ENCODE measurements at regions not wholly inside any gene's neighbourhood (a gene's known extent, or its start where the extent isn't known, plus 50 kb on each side); places are given as distances from the start of the nearest gene placed in this dataset.

GRCh38 chrX:109264878-109265277, 217.0 kb downstream of the GUCY2F start:
- H3K36me3 ChIP-seq (ENCODE audit: insufficient read depth, low read length) = no peaks in the 10 kb centered on the region
- peaks cover 4% of the 10 kb centered on the region for H3K27me3 ChIP-seq (ENCODE audit: insufficient read depth, low read length)
- H4K20me1 ChIP-seq (ENCODE audit: insufficient read depth, low read length) = peaks cover under 1% of the 10 kb centered on the region
- DNase-seq (ENCODE audit: insufficient read length, low spot score, missing footprints) = no peak
- TF ChIP-seq, protein P1, sequence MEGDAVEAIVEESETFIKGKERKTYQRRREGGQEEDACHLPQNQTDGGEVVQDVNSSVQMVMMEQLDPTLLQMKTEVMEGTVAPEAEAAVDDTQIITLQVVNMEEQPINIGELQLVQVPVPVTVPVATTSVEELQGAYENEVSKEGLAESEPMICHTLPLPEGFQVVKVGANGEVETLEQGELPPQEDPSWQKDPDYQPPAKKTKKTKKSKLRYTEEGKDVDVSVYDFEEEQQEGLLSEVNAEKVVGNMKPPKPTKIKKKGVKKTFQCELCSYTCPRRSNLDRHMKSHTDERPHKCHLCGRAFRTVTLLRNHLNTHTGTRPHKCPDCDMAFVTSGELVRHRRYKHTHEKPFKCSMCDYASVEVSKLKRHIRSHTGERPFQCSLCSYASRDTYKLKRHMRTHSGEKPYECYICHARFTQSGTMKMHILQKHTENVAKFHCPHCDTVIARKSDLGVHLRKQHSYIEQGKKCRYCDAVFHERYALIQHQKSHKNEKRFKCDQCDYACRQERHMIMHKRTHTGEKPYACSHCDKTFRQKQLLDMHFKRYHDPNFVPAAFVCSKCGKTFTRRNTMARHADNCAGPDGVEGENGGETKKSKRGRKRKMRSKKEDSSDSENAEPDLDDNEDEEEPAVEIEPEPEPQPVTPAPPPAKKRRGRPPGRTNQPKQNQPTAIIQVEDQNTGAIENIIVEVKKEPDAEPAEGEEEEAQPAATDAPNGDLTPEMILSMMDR (IDR thresholded peaks at IDR 0.05; ENCODE audit: extremely low read depth, low read depth, low read length) = no peak
- no peak overlapping the region for H3K4me3 ChIP-seq (ENCODE audit: insufficient read depth, low read length)
- H3K9me3 ChIP-seq (ENCODE audit: low read depth, low read length) = no peaks in the 10 kb centered on the region
- no peaks in the 10 kb centered on the region for H3K79me2 ChIP-seq (ENCODE audit: insufficient read depth, low read length)
- H3K4me2 ChIP-seq (ENCODE audit: insufficient read depth, low read length) = no peak overlapping the region
- H2AFZ ChIP-seq (ENCODE audit: low read length) = no peak overlapping the region
- H3K27ac ChIP-seq (ENCODE audit: low read depth, low read length) = no peak overlapping the region
- H3K4me1 ChIP-seq (ENCODE audit: insufficient read depth, low read length) = no peaks in the 10 kb centered on the region

- peaks cover 4% of the 10 kb centered on the region for H3K27me3 ChIP-seq (ENCODE audit: insufficient read depth, low read length)
- TF ChIP-seq, protein P1 (IDR thresholded peaks at IDR 0.05; ENCODE audit: extremely low read depth, low read depth, low read length) = no peak
These were observed 220.6 kb downstream of the GUCY2F start for GRCh38 chrX:109261279-109261678.

DNA sequence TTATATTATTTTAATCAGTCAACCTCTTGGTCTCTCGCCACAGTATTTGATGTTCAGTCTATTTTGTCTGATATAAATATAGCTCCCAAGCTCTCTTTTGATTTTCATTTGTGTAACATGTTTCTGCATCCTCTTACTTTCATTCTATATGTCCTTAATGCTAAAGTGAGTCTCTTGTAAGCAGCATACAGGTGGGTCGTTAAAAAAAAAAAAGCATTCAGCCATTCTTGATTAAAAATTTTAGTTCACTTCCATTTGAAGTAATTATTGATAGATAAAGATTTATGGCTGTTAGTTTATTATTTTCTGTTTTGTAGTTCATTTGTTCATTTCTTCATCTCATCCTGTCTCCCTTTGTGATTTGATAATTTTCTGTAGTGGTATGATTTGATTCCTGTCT, 229.1 kb downstream of the GUCY2F start:
- Histone ChIP-seq H2AFZ (ENCODE audit: low read length) (no peak overlapping the region), H3K4me3 (ENCODE audit: insufficient read depth, low read length) (no peak overlapping the region), H3K4me1 (ENCODE audit: insufficient read depth, low read length) (no peaks in the 10 kb centered on the region), H3K79me2 (ENCODE audit: insufficient read depth, low read length) (no peaks in the 10 kb centered on the region), H3K4me2 (ENCODE audit: insufficient read depth, low read length) (no peak overlapping the region), H3K36me3 (ENCODE audit: insufficient read depth, low read length) (no peaks in the 10 kb centered on the region), H3K27ac (ENCODE audit: low read depth, low read length) (no peak overlapping the region), H3K27me3 (ENCODE audit: insufficient read depth, low read length) (no peaks in the 10 kb centered on the region), H3K9me3 (ENCODE audit: low read depth, low read length) (no peaks in the 10 kb centered on the region), H4K20me1 (ENCODE audit: insufficient read depth, low read length) (no peaks in the 10 kb centered on the region)
- TF ChIP-seq, protein P1 (IDR thresholded peaks at IDR 0.05; ENCODE audit: extremely low read depth, low read depth, low read length) = no peak
- DNase-seq (ENCODE audit: insufficient read length, low spot score, missing footprints) = no peak

More at GRCh38 chrX:109261279-109261678, 220.6 kb downstream of the GUCY2F start:
- no peaks in the 10 kb centered on the region for H4K20me1 ChIP-seq (ENCODE audit: insufficient read depth, low read length)
- DNase-seq (ENCODE audit: insufficient read length, low spot score, missing footprints) = no peak
- H3K27ac ChIP-seq (ENCODE audit: low read depth, low read length) = no peak overlapping the region
- H2AFZ ChIP-seq (ENCODE audit: low read length) = no peak overlapping the region
- no peaks in the 10 kb centered on the region for H3K79me2 ChIP-seq (ENCODE audit: insufficient read depth, low read length)
- no peak overlapping the region for H3K4me3 ChIP-seq (ENCODE audit: insufficient read depth, low read length)
- H3K4me1 ChIP-seq (ENCODE audit: insufficient read depth, low read length) = no peaks in the 10 kb centered on the region
- no peaks in the 10 kb centered on the region for H3K36me3 ChIP-seq (ENCODE audit: insufficient read depth, low read length)
- no peaks in the 10 kb centered on the region for H3K9me3 ChIP-seq (ENCODE audit: low read depth, low read length)
- H3K4me2 ChIP-seq (ENCODE audit: insufficient read depth, low read length) = no peak overlapping the region

GRCh38 chrX:109218761-109219160, 263.1 kb downstream of the GUCY2F start:
- peaks cover 7% of the 10 kb centered on the region for H3K27me3 ChIP-seq (ENCODE audit: insufficient read depth, low read length)
- no peak overlapping the region for H3K27ac ChIP-seq (ENCODE audit: low read depth, low read length)
- no peaks in the 10 kb centered on the region for H3K4me1 ChIP-seq (ENCODE audit: insufficient read depth, low read length)
- no peaks in the 10 kb centered on the region for H3K79me2 ChIP-seq (ENCODE audit: insufficient read depth, low read length)
- no peak overlapping the region for H3K4me2 ChIP-seq (ENCODE audit: insufficient read depth, low read length)
- no peak overlapping the region for H2AFZ ChIP-seq (ENCODE audit: low read length)
- no peaks in the 10 kb centered on the region for H3K36me3 ChIP-seq (ENCODE audit: insufficient read depth, low read length)
- H4K20me1 ChIP-seq (ENCODE audit: insufficient read depth, low read length) = no peaks in the 10 kb centered on the region
- H3K4me3 ChIP-seq (ENCODE audit: insufficient read depth, low read length) = no peak overlapping the region
- TF ChIP-seq, protein P1 (IDR thresholded peaks at IDR 0.05; ENCODE audit: extremely low read depth, low read depth, low read length) = no peak
- H3K9me3 ChIP-seq (ENCODE audit: low read depth, low read length) = no peaks in the 10 kb centered on the region
- DNase-seq (ENCODE audit: insufficient read length, low spot score, missing footprints) = no peak
